ENCODE measurements at regions not wholly inside any gene's neighbourhood (a gene's known extent, or its start where the extent isn't known, plus 50 kb on each side); places are given as distances from the start of the nearest gene placed in this dataset.

GRCh38 chr13:104831831-104832230, 1703.6 kb downstream of the EFNB2 start:
- TF ChIP-seq CTCF (IDR thresholded peaks at IDR 0.05; ENCODE audit: low read depth, low read length) (no peak), EZH2phosphoT487 (IDR thresholded peaks at IDR 0.05; ENCODE audit: low read depth) (no peak)

Measured in OCI-LY3 (cell line).